Astrocyte (in vitro differentiated cells and primary cell): ENCODE measurements at regions not wholly inside any gene's neighbourhood (a gene's known extent, or its start where the extent isn't known, plus 50 kb on each side); places are given as distances from the start of the nearest gene placed in this dataset.

ENCODE experiments used
- CTCF ChIP-seq: IDR thresholded peaks from 2 replicates; pipeline ENCODE4 v1.5.1; 2011; ENCODE audit warnings: low read depth, mild to moderate bottlenecking, inconsistent platforms, low read length, moderate library complexity; ENCODE audit not compliant: insufficient read depth
- EZH2 ChIP-seq: IDR thresholded peaks from 2 replicates; pipeline ENCODE4 v1.6.1; 2012; ENCODE audit warnings: mild to moderate bottlenecking, low read length, inconsistent platforms; ENCODE audit not compliant: insufficient read depth

- no peak for TF ChIP-seq CTCF
- TF ChIP-seq EZH2 = no peak
Observed at GRCh38 chr9:105144076-105144475, 100.4 kb upstream of the SLC44A1 start.
